Activated naive CD8-positive, alpha-beta T cell treated with anti-CD3 and anti-CD28 coated beads, Interleukin-2, amount 10 ng/mL, durations not matched to agents 7 days and 5 days (primary cell): ENCODE measurements at regions not wholly inside any gene's neighbourhood (a gene's known extent, or its start where the extent isn't known, plus 50 kb on each side); places are given as distances from the start of the nearest gene placed in this dataset.

Experiments used
- ATAC-seq: fragments of 150-1000 bp; cut with Tn5 transposase; one replicate; pipeline ENCODE4 v1.10.0; 2021; ENCODE audit warnings: low read depth, moderate library complexity
- POLR2A ChIA-PET: fragments of 350-600 bp; sonication (Branson Sonifier 250); formaldehyde crosslinking; loops from one replicate; lab custom pipeline; 2021; ENCODE audit warnings: antibody characterized with exemption; lab: Charles Lee
- DNase-seq: peaks from one replicate; pipeline ENCODE4 v3.0.0; 2021
- H3K27ac Mint-ChIP-seq: one replicate; pipeline ENCODE4 v1.8.0; 2022; ENCODE audit warnings: mild to moderate bottlenecking, mixed read lengths
- H3K27me3 Mint-ChIP-seq: one replicate; pipeline ENCODE4 v1.8.0; 2022; ENCODE audit warnings: mild to moderate bottlenecking, moderate library complexity, mixed read lengths
- H3K36me3 Mint-ChIP-seq: one replicate; pipeline ENCODE4 v1.8.0; 2021; ENCODE audit warnings: mild to moderate bottlenecking, mixed read lengths
- H3K4me1 Mint-ChIP-seq: one replicate; pipeline ENCODE4 v1.8.0; 2021; ENCODE audit warnings: mixed read lengths
- H3K4me3 Mint-ChIP-seq: one replicate; pipeline ENCODE4 v1.8.0; 2022; ENCODE audit warnings: mild to moderate bottlenecking, moderate library complexity, mixed read lengths
- H3K9me3 Mint-ChIP-seq: one replicate; pipeline ENCODE4 v1.8.0; 2021; ENCODE audit warnings: mixed read lengths

DNA sequence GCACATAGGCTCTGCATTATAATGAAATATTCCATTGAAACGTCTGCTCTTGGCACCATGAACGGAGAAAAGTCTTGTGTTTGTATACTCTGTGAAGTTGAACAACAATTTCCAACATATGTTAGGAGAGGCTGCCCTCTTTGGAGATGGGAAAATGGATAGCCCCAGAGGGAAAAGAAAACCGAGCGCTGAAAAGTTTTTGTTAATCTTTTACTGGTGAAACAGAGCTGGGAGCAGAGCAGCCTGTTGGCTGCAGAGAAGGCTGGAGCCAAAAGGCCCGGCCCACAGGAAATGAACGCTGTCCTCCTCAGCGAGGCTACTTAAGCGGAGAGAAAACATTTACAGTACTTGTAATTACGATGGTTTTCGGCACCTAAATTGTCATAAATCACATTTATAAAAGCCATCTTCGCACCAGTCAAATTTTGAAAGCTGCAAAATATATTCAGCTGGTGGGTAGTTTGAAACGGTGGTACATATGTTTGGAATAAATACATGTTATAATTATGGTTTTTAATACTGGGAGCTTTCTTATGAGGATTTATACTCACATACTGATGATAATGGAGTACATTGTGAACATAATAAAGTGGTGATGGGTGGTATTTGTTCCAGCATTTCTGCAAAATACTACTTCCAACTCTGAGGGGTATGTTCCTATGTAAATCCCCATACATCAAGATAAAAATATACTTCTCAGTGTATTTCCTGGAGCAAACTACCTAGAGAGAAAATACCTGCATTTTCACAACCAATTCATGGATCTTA is 129.6 kb upstream of the CNTLN start:
- Mint-ChIP-seq H3K27me3 (no peaks in the 10 kb centered on the region), H3K27ac (no peak overlapping the region), H3K4me1 (no peaks in the 10 kb centered on the region), H3K4me3 (no peak overlapping the region), H3K36me3 (no peaks in the 10 kb centered on the region), H3K9me3 (no peaks in the 10 kb centered on the region)
- DNase-seq (no peak), ATAC-seq (no peak)
- POLR2A ChIA-PET, result no interaction called here

GRCh38 chr9:17004500-17004899 is 130.3 kb upstream of the CNTLN start:
- ATAC-seq (no peak), DNase-seq (no peak)
- Mint-ChIP-seq H3K27ac (no peak overlapping the region), H3K9me3 (peaks cover under 1% of the 10 kb centered on the region), H3K27me3 (no peaks in the 10 kb centered on the region), H3K36me3 (no peaks in the 10 kb centered on the region), H3K4me3 (no peak overlapping the region), H3K4me1 (no peaks in the 10 kb centered on the region)
- POLR2A ChIA-PET, result no interaction called here

- Mint-ChIP-seq H3K4me1 (no peaks in the 10 kb centered on the region), H3K9me3 (peaks cover 3% of the 10 kb centered on the region), H3K27me3 (no peaks in the 10 kb centered on the region), H3K4me3 (no peak overlapping the region), H3K27ac (no peak overlapping the region), H3K36me3 (no peaks in the 10 kb centered on the region)
- POLR2A ChIA-PET, result no interaction called here
- ATAC-seq (no peak), DNase-seq (no peak)
These were observed 131.1 kb upstream of the CNTLN start for GRCh38 chr9:17003576-17004240.

DNA sequence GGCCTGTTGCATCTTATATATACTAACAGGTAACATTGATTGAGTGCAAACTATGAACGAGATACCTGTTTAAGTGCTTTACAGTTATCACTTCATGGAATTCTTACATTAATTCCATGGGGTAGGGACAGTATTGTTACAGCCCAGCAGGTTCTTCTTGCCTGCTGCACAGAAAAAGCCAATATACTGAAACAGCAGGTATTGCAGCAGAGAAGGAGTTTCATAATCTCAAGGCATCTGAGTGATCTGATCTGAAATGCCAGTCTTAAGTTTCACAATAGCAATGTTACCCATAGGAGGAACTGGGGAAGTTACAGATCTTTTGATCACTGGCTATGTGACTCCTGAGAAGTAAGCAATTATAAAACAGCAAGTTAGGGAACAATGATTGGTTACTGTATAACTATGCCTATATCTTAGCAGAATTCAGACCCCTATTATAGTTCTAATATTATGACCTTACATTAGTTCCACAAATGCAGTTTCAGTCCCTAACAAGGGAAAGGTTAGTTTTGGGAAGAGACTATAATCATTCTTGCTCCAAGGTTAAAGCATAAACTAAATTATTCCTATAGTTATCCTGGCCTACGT is 126.5 kb upstream of the BNC2 start:
- Mint-ChIP-seq H3K4me3 (no peak overlapping the region), H3K36me3 (no peaks in the 10 kb centered on the region), H3K4me1 (no peaks in the 10 kb centered on the region), H3K27me3 (no peaks in the 10 kb centered on the region), H3K27ac (no peak overlapping the region), H3K9me3 (peaks cover 16% of the 10 kb centered on the region)
- no peak for DNase-seq
- ATAC-seq, result no peak
- POLR2A ChIA-PET, result no interaction called here

- POLR2A ChIA-PET, result no interaction called here
- Mint-ChIP-seq H3K27me3 (peaks cover 2% of the 10 kb centered on the region), H3K4me1 (no peaks in the 10 kb centered on the region)
These were observed 121.7 kb upstream of the BNC2 start for GRCh38 chr9:16992138-16992537.

GRCh38 chr9:16987026-16987425 is 116.6 kb upstream of the BNC2 start:
- Mint-ChIP-seq H3K27me3 (peaks cover 2% of the 10 kb centered on the region), H3K27ac (no peak overlapping the region), H3K9me3 (peaks cover 2% of the 10 kb centered on the region), H3K4me1 (no peaks in the 10 kb centered on the region), H3K36me3 (no peaks in the 10 kb centered on the region), H3K4me3 (no peak overlapping the region)
- DNase-seq (no peak), ATAC-seq (no peak)
- POLR2A ChIA-PET, result no interaction called here

More at GRCh38 chr9:16992138-16992537, 121.7 kb upstream of the BNC2 start:
- no peaks in the 10 kb centered on the region for H3K36me3 Mint-ChIP-seq
- ATAC-seq (no peak), DNase-seq (no peak)
- no peak overlapping the region for H3K4me3 Mint-ChIP-seq
- peaks cover 16% of the 10 kb centered on the region for H3K9me3 Mint-ChIP-seq
- H3K27ac Mint-ChIP-seq, result no peak overlapping the region

DNA sequence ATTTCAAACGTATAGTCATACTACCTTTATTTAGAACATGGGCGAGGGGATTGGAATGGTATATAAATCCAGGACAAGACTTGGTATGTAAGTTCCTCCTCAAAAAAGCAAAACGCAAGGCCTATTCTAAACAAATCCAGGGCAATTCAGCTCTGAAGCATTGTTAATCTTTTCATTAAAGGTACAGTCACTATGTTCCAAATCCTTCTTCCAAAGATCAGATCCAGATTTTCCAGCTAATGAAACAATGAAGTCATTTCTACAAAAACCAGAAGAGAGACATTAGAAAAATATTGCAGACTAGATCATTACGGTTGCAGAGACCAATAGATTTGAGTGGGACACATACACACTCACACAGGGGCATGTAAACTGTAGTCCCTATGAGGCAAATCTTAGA is 116.1 kb upstream of the BNC2 start:
- Mint-ChIP-seq H3K4me3 (no peak overlapping the region), H3K36me3 (no peaks in the 10 kb centered on the region), H3K4me1 (no peaks in the 10 kb centered on the region), H3K9me3 (peaks cover 2% of the 10 kb centered on the region), H3K27ac (no peak overlapping the region), H3K27me3 (peaks cover 2% of the 10 kb centered on the region)
- ATAC-seq (no peak), DNase-seq (no peak)
- POLR2A ChIA-PET, result no interaction called here

GRCh38 chr9:16985559-16986348 is 115.3 kb upstream of the BNC2 start:
- no peak for DNase-seq
- POLR2A ChIA-PET, result no interaction called here
- ATAC-seq, result no peak
- H3K4me3 Mint-ChIP-seq, result no peak overlapping the region
- no peaks in the 10 kb centered on the region for H3K36me3 Mint-ChIP-seq
- H3K9me3 Mint-ChIP-seq, result no peaks in the 10 kb centered on the region
- H3K4me1 Mint-ChIP-seq, result no peaks in the 10 kb centered on the region
- H3K27ac Mint-ChIP-seq, result no peak overlapping the region
- no peaks in the 10 kb centered on the region for H3K27me3 Mint-ChIP-seq

DNA sequence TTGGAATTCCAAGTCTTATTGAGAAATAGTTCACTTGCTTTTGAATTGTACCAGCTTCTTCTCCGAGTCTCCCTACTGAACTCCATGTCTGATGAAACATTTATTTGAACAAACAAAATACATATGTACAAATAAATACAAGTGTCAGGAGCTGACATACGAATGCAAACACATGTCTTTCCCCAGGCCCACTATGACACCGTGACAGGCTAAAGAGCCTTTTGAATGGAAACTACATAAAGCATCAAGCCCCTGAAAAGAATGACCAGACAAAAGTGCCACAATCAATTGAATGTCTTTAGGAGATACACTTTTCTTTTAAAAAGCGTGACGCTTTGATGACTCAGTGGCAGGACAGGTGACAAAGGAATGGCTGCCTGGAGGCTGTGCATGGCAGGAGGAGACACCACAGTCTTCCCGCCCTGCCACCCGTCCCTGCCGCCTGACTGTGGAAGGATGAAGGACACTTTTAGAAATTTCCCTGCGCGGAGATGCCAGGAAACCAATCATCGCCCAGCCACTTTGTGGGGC is 112.4 kb upstream of the BNC2 start:
- Mint-ChIP-seq H3K4me3 (no peak overlapping the region), H3K9me3 (no peaks in the 10 kb centered on the region), H3K27me3 (no peaks in the 10 kb centered on the region), H3K4me1 (no peaks in the 10 kb centered on the region), H3K27ac (no peak overlapping the region), H3K36me3 (no peaks in the 10 kb centered on the region)
- POLR2A ChIA-PET, result no interaction called here
- no peak for ATAC-seq
- DNase-seq, result no peak

DNA sequence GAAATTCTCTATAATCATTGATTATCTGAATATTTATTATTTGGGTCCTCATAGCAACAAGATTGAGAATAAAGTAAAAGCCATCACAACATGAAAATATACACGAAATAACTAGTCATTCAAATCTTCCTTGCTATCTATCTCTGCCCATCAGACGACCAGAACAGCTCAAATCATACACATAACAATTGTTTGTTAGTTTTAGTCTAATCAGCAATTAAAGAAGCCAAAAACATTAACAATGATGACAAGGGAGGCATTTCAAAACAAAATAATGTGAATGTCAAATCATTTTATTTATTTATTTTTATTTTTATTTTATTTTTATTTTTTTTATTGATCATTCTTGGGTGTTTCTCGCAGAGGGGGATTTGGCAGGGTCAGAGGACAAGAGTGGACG is 106.0 kb upstream of the BNC2 start:
- Mint-ChIP-seq H3K4me3 (no peak overlapping the region), H3K4me1 (no peaks in the 10 kb centered on the region), H3K36me3 (no peaks in the 10 kb centered on the region), H3K27ac (no peak overlapping the region), H3K27me3 (no peaks in the 10 kb centered on the region), H3K9me3 (peaks cover 8% of the 10 kb centered on the region)
- ATAC-seq (no peak), DNase-seq (no peak)
- POLR2A ChIA-PET, result no interaction called here

- Mint-ChIP-seq H3K9me3 (peaks cover 8% of the 10 kb centered on the region), H3K4me1 (no peaks in the 10 kb centered on the region), H3K27ac (no peak overlapping the region), H3K36me3 (no peaks in the 10 kb centered on the region), H3K4me3 (no peak overlapping the region), H3K27me3 (no peaks in the 10 kb centered on the region)
- POLR2A ChIA-PET, result no interaction called here
- no peak for ATAC-seq
- DNase-seq, result no peak
These were observed 104.0 kb upstream of the BNC2 start for GRCh38 chr9:16974436-16974835.

DNA sequence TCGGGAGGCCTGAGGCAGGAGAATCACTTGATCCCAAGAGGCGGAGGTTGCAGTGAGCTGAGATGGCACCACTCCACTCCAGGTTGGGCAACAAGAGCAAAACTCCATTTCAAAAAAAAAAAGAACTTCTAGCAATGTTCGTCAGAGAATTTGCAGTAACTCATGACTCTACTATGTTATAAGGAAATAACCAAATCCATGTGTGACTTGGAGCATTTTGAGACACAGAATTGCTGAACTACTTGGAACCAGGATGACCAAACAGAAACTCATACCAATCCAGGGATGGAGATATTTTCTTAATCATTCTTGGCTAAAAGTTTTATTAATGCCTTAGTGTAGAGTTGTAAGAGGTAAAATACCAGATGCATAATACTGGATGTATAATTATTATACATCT is 99.9 kb upstream of the BNC2 start:
- Mint-ChIP-seq H3K9me3 (peaks cover 8% of the 10 kb centered on the region), H3K4me1 (no peaks in the 10 kb centered on the region), H3K27me3 (no peaks in the 10 kb centered on the region), H3K36me3 (no peaks in the 10 kb centered on the region), H3K27ac (no peak overlapping the region), H3K4me3 (no peak overlapping the region)
- no peak for DNase-seq
- no peak for ATAC-seq
- POLR2A ChIA-PET, result no interaction called here

DNA sequence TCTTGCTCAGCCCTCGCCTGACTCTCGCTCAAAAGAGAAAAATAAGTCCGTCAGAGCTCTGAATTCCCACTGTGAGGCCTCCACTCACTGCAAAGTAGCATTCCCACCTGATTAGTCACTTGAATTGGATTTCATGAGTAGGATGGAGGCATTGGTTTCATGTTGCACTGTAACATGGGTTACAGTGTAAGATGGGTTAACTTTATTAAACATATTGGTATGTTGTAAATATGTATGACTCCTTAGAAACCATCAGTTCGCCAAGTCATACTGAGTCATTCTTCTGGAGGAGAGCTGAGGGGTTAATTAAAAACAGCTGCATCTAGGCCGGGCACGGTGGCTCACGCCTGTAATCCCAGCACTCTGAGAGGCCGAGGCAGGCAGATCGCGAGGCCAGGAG is 93.8 kb upstream of the BNC2 start:
- Mint-ChIP-seq H3K4me3 (no peak overlapping the region), H3K27ac (no peak overlapping the region), H3K4me1 (no peaks in the 10 kb centered on the region), H3K9me3 (peaks cover 13% of the 10 kb centered on the region), H3K36me3 (no peaks in the 10 kb centered on the region), H3K27me3 (peaks cover 2% of the 10 kb centered on the region)
- DNase-seq (no peak), ATAC-seq (no peak)
- POLR2A ChIA-PET, result no interaction called here
